HL-60 (cell line): ENCODE measurements at regions not wholly inside any gene's neighbourhood (a gene's known extent, or its start where the extent isn't known, plus 50 kb on each side); places are given as distances from the start of the nearest gene placed in this dataset.

Experiments used
- TF ChIP-seq, protein P1 (sequence below): IDR thresholded peaks from one replicate; pipeline ENCODE4 v1.5.1; 2011; ENCODE audit warnings: low read length, control low read depth, inconsistent platforms; ENCODE audit not compliant: insufficient read depth
- TF ChIP-seq, protein P2 (sequence below): IDR thresholded peaks from 2 replicates; pipeline ENCODE4 v1.6.1; 2012; ENCODE audit warnings: low read depth; ENCODE audit not compliant: insufficient replicate concordance

DNA sequence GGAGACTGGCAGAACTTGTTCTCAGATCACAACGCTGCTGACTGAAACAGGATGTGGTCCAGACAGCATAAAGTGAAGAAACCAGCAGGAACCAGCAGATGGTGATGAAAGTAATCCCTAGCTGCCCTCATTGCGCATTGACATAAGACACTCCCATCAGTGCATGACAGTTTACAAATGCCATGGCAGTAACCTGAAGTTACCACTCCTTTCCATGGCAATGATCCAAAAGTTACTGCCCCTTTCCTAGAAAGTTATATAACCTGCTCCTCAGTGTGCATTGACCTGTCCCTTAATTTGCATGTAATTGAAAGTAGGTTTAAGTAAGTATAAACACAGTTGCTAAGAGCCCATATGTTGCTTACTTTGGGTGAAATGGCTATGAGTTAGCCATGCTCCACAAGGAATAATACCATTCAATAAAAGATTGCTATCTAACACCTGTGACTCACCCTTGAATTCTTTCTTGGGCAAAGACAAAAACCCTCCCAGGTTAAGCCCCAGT, 149.1 kb upstream of the CD96 start:
- TF ChIP-seq, protein P1, sequence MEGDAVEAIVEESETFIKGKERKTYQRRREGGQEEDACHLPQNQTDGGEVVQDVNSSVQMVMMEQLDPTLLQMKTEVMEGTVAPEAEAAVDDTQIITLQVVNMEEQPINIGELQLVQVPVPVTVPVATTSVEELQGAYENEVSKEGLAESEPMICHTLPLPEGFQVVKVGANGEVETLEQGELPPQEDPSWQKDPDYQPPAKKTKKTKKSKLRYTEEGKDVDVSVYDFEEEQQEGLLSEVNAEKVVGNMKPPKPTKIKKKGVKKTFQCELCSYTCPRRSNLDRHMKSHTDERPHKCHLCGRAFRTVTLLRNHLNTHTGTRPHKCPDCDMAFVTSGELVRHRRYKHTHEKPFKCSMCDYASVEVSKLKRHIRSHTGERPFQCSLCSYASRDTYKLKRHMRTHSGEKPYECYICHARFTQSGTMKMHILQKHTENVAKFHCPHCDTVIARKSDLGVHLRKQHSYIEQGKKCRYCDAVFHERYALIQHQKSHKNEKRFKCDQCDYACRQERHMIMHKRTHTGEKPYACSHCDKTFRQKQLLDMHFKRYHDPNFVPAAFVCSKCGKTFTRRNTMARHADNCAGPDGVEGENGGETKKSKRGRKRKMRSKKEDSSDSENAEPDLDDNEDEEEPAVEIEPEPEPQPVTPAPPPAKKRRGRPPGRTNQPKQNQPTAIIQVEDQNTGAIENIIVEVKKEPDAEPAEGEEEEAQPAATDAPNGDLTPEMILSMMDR, result no peak
- TF ChIP-seq, protein P2, sequence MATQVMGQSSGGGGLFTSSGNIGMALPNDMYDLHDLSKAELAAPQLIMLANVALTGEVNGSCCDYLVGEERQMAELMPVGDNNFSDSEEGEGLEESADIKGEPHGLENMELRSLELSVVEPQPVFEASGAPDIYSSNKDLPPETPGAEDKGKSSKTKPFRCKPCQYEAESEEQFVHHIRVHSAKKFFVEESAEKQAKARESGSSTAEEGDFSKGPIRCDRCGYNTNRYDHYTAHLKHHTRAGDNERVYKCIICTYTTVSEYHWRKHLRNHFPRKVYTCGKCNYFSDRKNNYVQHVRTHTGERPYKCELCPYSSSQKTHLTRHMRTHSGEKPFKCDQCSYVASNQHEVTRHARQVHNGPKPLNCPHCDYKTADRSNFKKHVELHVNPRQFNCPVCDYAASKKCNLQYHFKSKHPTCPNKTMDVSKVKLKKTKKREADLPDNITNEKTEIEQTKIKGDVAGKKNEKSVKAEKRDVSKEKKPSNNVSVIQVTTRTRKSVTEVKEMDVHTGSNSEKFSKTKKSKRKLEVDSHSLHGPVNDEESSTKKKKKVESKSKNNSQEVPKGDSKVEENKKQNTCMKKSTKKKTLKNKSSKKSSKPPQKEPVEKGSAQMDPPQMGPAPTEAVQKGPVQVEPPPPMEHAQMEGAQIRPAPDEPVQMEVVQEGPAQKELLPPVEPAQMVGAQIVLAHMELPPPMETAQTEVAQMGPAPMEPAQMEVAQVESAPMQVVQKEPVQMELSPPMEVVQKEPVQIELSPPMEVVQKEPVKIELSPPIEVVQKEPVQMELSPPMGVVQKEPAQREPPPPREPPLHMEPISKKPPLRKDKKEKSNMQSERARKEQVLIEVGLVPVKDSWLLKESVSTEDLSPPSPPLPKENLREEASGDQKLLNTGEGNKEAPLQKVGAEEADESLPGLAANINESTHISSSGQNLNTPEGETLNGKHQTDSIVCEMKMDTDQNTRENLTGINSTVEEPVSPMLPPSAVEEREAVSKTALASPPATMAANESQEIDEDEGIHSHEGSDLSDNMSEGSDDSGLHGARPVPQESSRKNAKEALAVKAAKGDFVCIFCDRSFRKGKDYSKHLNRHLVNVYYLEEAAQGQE, result no peak
